Parathyroid adenoma (tissue), 2 donors: ENCODE measurements at regions not wholly inside any gene's neighbourhood (a gene's known extent, or its start where the extent isn't known, plus 50 kb on each side); places are given as distances from the start of the nearest gene placed in this dataset.

Experiments
- H2AFZ ChIP-seq: fragments of 300-600 bp; sonication (generic); one replicate; pipeline ENCODE4 v1.7.0; 2017; ENCODE audit warnings: antibody characterized with exemption, mild to moderate bottlenecking
- H3K27ac ChIP-seq: fragments of 300-600 bp; sonication (generic); one replicate; pipeline ENCODE4 v1.7.0; 2017
- H3K27me3 ChIP-seq: fragments of 300-600 bp; sonication (generic); one replicate; pipeline ENCODE4 v1.7.0; 2017; ENCODE audit warnings: low read length; ENCODE audit not compliant: control insufficient read depth, insufficient read depth
- H3K36me3 ChIP-seq: fragments of 300-600 bp; sonication (generic); one replicate; pipeline ENCODE4 v1.7.0; 2017; ENCODE audit warnings: low read length; ENCODE audit not compliant: control insufficient read depth, insufficient read depth
- H3K4me1 ChIP-seq: fragments of 300-600 bp; sonication (generic); one replicate; pipeline ENCODE4 v1.7.0; 2017; ENCODE audit warnings: control low read depth
- H3K4me2 ChIP-seq: fragments of 300-600 bp; sonication (generic); one replicate; pipeline ENCODE4 v1.7.0; 2017; ENCODE audit warnings: low read length
- H3K4me3 ChIP-seq: fragments of 300-600 bp; sonication (generic); one replicate; pipeline ENCODE4 v1.7.0; 2017; ENCODE audit warnings: low read depth, low read length
- H3K79me2 ChIP-seq: fragments of 300-600 bp; sonication (generic); one replicate; pipeline ENCODE4 v1.7.0; 2017; ENCODE audit warnings: control low read depth
- H3K9ac ChIP-seq: fragments of 300-600 bp; sonication (generic); one replicate; pipeline ENCODE4 v1.7.0; 2017; ENCODE audit warnings: mild to moderate bottlenecking
- H3K9me3 ChIP-seq: fragments of 300-600 bp; sonication (generic); one replicate; pipeline ENCODE4 v1.7.0; 2017; ENCODE audit warnings: low read length; ENCODE audit not compliant: control insufficient read depth
- TF ChIP-seq, protein P1 (sequence below): fragments of 300-600 bp; sonication (generic); IDR thresholded peaks from one replicate; pipeline ENCODE4 v1.7.0; 2017; ENCODE audit warnings: antibody characterized with exemption, mild to moderate bottlenecking
- donor health status: primary hyperparathyroidism.

DNA sequence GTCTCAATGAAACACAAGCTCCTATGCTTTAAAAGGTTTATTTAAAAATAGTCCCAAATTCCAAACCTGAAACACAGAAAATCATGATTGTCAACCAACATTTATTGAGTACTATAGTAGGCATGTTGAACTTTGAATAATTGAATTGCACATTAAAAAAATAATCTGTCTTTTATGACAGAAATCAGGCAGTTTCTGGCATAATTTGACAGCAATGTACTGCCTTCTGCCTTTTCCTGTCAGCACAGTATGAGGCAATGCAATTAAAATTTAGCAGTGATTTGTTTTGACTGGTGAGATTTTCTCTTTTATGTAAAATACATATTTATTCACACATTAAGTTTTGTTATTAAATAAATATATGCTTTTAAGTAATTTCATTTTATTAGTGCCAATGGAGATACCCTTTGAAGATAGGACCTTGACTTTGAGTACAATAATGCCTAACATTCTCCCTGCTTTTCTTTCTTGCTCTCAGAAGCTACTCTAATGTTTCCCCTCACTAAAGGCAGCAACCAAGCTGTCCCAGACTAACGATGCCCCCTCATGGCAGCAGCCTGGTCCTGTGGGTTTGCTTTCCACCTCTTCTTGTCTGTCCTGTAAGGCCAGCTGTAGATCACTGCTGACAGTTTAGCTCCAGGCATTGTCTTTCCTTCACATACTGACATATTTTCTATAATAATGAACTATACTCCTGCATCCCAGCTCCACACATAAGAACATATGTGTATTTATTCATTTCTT is 346.7 kb downstream of the IL20RB start:
- Histone ChIP-seq H3K27me3 (no peaks in the 10 kb centered on the region), H3K36me3 (no peaks in the 10 kb centered on the region), H3K79me2 (no peaks in the 10 kb centered on the region), H3K4me2 (no peak overlapping the region), H3K9ac (no peak overlapping the region), H3K4me1 (no peaks in the 10 kb centered on the region), H3K27ac (no peak overlapping the region), H2AFZ (no peak overlapping the region), H3K4me3 (no peak overlapping the region), H3K9me3 (no peaks in the 10 kb centered on the region)
- TF ChIP-seq, protein P1, sequence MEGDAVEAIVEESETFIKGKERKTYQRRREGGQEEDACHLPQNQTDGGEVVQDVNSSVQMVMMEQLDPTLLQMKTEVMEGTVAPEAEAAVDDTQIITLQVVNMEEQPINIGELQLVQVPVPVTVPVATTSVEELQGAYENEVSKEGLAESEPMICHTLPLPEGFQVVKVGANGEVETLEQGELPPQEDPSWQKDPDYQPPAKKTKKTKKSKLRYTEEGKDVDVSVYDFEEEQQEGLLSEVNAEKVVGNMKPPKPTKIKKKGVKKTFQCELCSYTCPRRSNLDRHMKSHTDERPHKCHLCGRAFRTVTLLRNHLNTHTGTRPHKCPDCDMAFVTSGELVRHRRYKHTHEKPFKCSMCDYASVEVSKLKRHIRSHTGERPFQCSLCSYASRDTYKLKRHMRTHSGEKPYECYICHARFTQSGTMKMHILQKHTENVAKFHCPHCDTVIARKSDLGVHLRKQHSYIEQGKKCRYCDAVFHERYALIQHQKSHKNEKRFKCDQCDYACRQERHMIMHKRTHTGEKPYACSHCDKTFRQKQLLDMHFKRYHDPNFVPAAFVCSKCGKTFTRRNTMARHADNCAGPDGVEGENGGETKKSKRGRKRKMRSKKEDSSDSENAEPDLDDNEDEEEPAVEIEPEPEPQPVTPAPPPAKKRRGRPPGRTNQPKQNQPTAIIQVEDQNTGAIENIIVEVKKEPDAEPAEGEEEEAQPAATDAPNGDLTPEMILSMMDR: no peak

DNA sequence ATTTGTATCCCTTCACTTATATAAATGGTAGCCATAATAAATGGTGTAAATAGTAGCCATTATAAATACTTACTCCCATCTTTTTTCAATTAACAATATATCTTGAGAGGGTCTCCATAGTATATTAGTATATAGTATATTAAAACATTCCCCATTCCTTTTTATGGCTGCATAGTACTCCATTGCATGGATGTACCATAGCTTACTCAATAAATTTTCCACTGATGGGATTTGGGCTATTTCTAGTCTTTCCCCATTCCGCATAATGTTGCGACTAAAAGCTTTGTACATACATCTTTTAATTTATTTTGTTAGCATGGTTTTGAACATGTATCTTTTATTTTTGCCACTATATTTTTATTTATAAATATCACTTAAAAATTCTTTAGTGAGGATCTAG is 366.3 kb downstream of the IL20RB start:
- Histone ChIP-seq H3K4me1 (no peaks in the 10 kb centered on the region), H3K36me3 (no peaks in the 10 kb centered on the region), H3K27me3 (no peaks in the 10 kb centered on the region), H2AFZ (no peak overlapping the region), H3K9ac (no peak overlapping the region), H3K4me3 (no peak overlapping the region), H3K9me3 (no peaks in the 10 kb centered on the region), H3K79me2 (no peaks in the 10 kb centered on the region), H3K27ac (no peak overlapping the region), H3K4me2 (no peak overlapping the region)
- TF ChIP-seq, protein P1: no peak

DNA sequence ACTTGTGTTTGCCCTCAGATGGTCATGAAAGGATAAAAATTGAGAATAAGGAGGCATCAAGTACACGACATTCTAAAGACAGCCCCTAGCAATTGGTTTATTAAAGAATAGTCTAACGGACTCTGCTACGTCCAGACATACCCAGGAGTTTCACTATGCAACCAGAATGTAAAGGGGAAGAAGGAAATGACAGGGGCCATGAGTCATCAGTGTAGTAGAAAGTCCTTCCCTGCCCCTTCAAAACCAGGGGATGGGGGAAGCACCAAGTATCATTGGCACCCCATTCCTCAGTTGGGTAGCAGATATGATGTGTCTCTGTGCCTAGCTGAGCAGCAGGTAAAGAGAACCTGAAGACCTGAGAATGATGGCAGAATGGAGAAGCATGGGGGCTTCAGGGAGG is 367.4 kb downstream of the IL20RB start:
- H3K79me2 ChIP-seq: no peaks in the 10 kb centered on the region
- H3K9me3 ChIP-seq: no peaks in the 10 kb centered on the region
- no peaks in the 10 kb centered on the region for H3K4me1 ChIP-seq
- H3K27ac ChIP-seq: no peak overlapping the region
- H3K9ac ChIP-seq: no peak overlapping the region
- H3K4me3 ChIP-seq: no peak overlapping the region
- H3K4me2 ChIP-seq: no peak overlapping the region
- H3K36me3 ChIP-seq: no peaks in the 10 kb centered on the region
- H2AFZ ChIP-seq: no peak overlapping the region
- TF ChIP-seq, protein P1: no peak
- no peaks in the 10 kb centered on the region for H3K27me3 ChIP-seq

DNA sequence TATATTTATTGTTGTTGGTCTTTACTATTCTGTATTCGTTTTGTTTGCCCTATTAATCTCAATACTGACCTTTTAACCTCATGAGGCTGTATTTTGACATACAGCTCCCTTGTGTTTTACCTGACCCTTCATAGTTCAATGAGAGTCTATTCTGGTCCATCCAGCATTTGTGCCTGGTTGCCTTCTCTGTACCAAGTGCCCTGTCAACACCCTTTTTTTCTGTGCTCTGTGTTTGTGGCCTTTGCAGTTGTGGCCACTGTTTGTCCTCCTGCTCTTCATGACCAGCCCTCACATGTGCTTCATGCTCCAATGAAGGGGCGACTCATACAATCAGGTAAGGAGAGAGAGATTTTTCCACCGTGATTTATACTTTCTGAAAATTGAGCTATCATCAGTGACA is 368.2 kb downstream of the IL20RB start:
- H3K9ac ChIP-seq: no peak overlapping the region
- TF ChIP-seq, protein P1: no peak
- H3K27ac ChIP-seq: no peak overlapping the region
- no peaks in the 10 kb centered on the region for H3K4me1 ChIP-seq
- H3K27me3 ChIP-seq: no peaks in the 10 kb centered on the region
- no peak overlapping the region for H2AFZ ChIP-seq
- no peaks in the 10 kb centered on the region for H3K9me3 ChIP-seq
- no peaks in the 10 kb centered on the region for H3K36me3 ChIP-seq
- no peak overlapping the region for H3K4me3 ChIP-seq
- no peak overlapping the region for H3K4me2 ChIP-seq
- no peaks in the 10 kb centered on the region for H3K79me2 ChIP-seq

DNA sequence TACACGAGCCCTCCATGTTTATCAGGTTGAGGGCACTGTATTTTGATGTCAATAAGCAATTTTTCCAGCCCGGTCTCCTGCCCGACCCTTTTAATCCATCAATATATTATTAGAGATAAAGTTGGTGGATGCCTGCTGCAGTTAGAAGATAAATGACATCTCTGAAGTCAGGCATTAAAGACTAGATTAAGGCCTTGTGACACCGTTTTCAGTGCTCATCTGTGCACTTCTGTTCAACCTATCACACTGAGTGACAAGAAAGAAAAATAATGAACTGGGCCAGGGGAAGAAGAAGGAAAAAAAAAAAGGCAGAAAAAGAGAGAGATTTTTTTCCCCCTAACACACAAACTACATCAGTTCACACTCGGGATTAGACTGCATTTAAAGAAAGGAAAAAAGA is 371.8 kb downstream of the IL20RB start:
- Histone ChIP-seq H3K4me1 (no peaks in the 10 kb centered on the region), H3K27ac (no peak overlapping the region), H3K36me3 (no peaks in the 10 kb centered on the region), H3K4me2 (no peak overlapping the region), H3K79me2 (no peaks in the 10 kb centered on the region), H2AFZ (no peak overlapping the region), H3K4me3 (no peak overlapping the region), H3K27me3 (no peaks in the 10 kb centered on the region), H3K9me3 (no peaks in the 10 kb centered on the region), H3K9ac (no peak overlapping the region)
- TF ChIP-seq, protein P1: no peak
